ENCODE measurements at regions not wholly inside any gene's neighbourhood (a gene's known extent, or its start where the extent isn't known, plus 50 kb on each side); places are given as distances from the start of the nearest gene placed in this dataset.
"Not testable (repeated sequence)": the region's sequence is repeated elsewhere in the genome, so short reads cannot be mapped to it uniquely, and the experiment has no call there.

- no peak overlapping the region for H3K4me3 ChIP-seq (ENCODE audit: low read length)
- no peak for TF ChIP-seq ZNF274 (IDR thresholded peaks at IDR 0.05; ENCODE audit: low read depth, low read length)
Measured at GRCh38 chr6:15751721-15752350, 89.0 kb upstream of the DTNBP1 start.

- H3K4me3 ChIP-seq (ENCODE audit: low read length) = no peak overlapping the region
- TF ChIP-seq ZNF274 (IDR thresholded peaks at IDR 0.05; ENCODE audit: low read depth, low read length) = no peak
Measured at GRCh38 chr6:15748341-15748740, 85.5 kb upstream of the DTNBP1 start.

DNA sequence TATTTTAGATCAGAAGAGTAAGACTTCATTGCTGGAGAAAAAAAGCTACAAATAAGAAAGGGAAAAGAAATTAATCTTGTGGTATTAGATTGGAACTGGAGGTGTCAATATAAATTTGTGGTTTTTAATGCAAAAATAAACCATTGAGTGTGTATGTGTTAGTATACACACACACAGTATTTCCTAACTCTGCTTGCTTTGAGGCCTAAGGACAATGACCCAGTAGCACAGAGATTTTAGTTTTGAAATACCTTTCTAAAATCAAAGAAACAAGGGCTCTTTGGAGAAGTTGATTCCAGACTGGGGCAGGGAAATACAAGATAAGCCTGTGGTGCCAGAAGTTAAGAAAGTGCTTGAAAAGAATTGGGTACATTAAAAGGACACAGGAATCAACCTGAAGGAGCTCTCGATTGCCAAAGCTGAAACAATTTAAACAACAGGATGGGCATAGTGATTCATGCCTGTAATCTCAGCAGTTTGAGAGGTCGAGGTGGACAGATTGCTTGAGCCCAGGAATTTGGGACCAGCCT, 84.6 kb upstream of the DTNBP1 start:
- no peak overlapping the region for H3K4me3 ChIP-seq (ENCODE audit: low read length)
- TF ChIP-seq ZNF274 (IDR thresholded peaks at IDR 0.05; ENCODE audit: low read depth, low read length) = no peak

DNA sequence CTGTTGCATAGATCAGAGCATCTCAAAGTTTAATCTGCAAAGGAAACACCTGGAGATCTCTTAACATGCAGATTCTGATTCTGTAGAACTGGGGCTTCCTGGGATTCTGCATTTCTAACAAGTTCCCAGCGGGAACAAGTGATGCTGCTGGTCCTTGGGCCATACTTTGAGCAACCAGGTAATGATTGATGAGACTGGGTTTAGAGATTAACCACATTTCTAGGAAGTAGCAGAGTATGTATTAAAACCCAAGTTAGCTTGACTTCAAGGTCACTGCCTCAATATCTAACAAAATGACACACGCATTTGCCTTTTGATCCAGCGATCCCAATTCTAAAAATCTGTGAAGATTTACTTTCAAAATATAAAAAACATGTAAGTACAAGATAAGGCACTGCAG, 83.0 kb upstream of the DTNBP1 start:
- H3K4me3 ChIP-seq (ENCODE audit: low read length) = no peak overlapping the region
- no peak for TF ChIP-seq ZNF274 (IDR thresholded peaks at IDR 0.05; ENCODE audit: low read depth, low read length)

DNA sequence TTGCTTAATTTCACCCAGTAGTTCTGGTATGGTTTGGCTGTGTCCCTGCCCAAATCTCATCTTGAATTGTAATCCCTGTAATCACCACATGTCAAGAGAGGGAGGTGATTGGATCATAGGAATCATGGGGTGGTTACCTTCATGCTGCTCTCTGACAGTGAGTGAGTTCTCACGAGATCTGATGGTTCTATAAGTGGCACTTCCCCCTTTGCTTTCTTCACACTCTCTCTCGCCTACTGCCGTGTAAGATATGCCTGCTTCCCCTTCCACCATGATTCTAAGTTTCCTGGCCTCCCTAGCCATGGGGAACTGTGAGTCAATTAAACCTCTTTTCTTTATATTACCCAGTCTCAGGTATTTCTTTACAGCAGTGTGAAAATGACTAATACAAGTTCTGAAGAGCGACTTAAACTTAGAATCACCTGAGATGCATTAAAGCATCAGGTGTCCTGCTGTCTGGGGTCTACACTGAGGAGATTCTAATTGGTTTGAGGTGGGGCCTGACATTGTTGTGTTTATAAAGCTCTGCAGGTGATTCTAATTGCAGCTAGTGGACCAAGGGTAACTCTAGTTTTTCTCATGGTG, 82.1 kb upstream of the DTNBP1 start:
- no peak for TF ChIP-seq ZNF274 (IDR thresholded peaks at IDR 0.05; ENCODE audit: low read depth, low read length)
- H3K4me3 ChIP-seq (ENCODE audit: low read length) = no peak overlapping the region

GRCh38 chr6:15742013-15742412, 79.2 kb upstream of the DTNBP1 start:
- not testable (repeated sequence) for H3K4me3 ChIP-seq (ENCODE audit: low read length)

DNA sequence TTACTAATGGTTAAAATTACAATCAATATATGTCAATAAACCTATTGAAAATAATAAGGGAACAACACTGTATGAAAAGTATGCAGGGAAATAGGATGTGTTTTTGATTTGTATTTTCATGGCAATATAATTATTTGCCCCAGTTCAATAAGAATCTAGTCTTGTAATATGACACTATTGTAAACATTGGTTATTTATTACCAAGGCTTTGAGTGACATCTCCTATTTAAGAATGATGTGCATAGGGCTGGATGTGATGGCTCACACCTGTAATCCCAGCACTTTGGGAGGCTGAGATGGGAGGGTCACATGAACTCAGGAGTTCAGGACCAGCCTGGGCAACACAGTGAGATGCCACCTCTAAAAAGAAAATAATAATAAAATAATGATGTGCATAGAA, 78.6 kb upstream of the DTNBP1 start:
- TF ChIP-seq ZNF274 (IDR thresholded peaks at IDR 0.05; ENCODE audit: low read depth, low read length) = no peak
- no peak overlapping the region for H3K4me3 ChIP-seq (ENCODE audit: low read length)

- TF ChIP-seq ZNF274 (IDR thresholded peaks at IDR 0.05; ENCODE audit: low read depth, low read length) = no peak
- H3K4me3 ChIP-seq (ENCODE audit: low read length) = no peak overlapping the region
Measured at GRCh38 chr6:15739867-15740266, 77.0 kb upstream of the DTNBP1 start.

GRCh38 chr6:15739353-15739752, 76.5 kb upstream of the DTNBP1 start:
- TF ChIP-seq ZNF274 (IDR thresholded peaks at IDR 0.05; ENCODE audit: low read depth, low read length) = no peak
- H3K4me3 ChIP-seq (ENCODE audit: low read length) = no peak overlapping the region

DNA sequence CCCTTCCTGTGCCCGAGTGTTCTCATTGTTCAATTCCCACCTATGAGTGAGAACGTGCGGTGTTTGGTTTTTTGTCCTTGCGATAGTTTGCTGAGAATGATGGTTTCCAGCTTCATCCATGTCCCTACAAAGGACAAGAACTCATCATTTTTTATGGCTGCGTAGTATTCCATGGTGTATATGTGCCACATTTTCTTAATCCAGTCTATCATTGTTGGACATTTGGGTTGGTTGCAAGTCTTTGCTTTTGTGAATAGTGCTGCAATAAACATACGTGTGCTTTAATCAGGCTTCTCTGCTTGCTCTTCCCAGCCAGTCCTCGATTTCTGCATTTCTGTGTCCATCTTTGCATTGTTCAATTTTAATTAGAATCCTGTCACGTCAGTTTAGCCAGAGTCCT, 75.4 kb upstream of the DTNBP1 start:
- H3K4me3 ChIP-seq (ENCODE audit: low read length) = not testable (repeated sequence)

GRCh38 chr6:15736297-15736696, 73.5 kb upstream of the DTNBP1 start:
- no peak for TF ChIP-seq ZNF274 (IDR thresholded peaks at IDR 0.05; ENCODE audit: low read depth, low read length)

GRCh38 chr6:15735567-15736265, 72.9 kb upstream of the DTNBP1 start:
- H3K4me3 ChIP-seq (ENCODE audit: low read length) = no peak overlapping the region
- no peak for TF ChIP-seq ZNF274 (IDR thresholded peaks at IDR 0.05; ENCODE audit: low read depth, low read length)

More at GRCh38 chr6:15736297-15736696, 73.5 kb upstream of the DTNBP1 start:
- no peak overlapping the region for H3K4me3 ChIP-seq (ENCODE audit: low read length)

GRCh38 chr6:15734118-15734897, 71.5 kb upstream of the DTNBP1 start:
- no peak overlapping the region for H3K4me3 ChIP-seq (ENCODE audit: low read length)
- TF ChIP-seq ZNF274 (IDR thresholded peaks at IDR 0.05; ENCODE audit: low read depth, low read length) = no peak

GRCh38 chr6:15730922-15731321, 68.1 kb upstream of the DTNBP1 start:
- no peak overlapping the region for H3K4me3 ChIP-seq (ENCODE audit: low read length)
- TF ChIP-seq ZNF274 (IDR thresholded peaks at IDR 0.05; ENCODE audit: low read depth, low read length) = no peak

All from GM08714 (cell line).